ENCODE measurements at regions not wholly inside any gene's neighbourhood (a gene's known extent, or its start where the extent isn't known, plus 50 kb on each side); places are given as distances from the start of the nearest gene placed in this dataset.
"Not testable (repeated sequence)": the region's sequence is repeated elsewhere in the genome, so short reads cannot be mapped to it uniquely, and the experiment has no call there.

DNA sequence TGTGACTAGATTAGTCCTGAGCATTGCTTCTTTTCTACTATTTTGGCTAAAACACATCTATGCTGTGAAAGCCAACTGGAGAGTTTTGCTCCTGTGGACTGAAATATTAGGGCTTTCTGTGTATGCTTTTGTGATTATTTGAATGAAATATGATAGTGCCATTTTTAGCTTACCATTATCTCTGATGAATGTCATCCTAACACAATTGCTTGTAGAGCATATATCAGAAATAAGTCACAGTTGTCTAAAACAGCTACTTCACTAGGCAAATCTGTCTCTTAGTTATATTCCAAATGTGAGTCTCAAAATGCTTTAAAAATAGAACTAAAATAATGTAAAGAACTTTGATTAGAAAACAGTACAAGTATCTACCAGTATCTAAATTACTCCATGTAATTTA, 401.4 kb upstream of the PTCHD4 start:
- Histone ChIP-seq H3K9me3 (no peaks in the 10 kb centered on the region), H3K27me3 (no peaks in the 10 kb centered on the region), H3K27ac (no peak overlapping the region), H3K9ac (ENCODE audit: low read depth in 2 of 2, low read length in 2 of 2) (no peak overlapping the region), H3K4me3 (no peak overlapping the region), H3K4me1 (no peaks in the 10 kb centered on the region), H3K36me3 (no peaks in the 10 kb centered on the region)
- intact Hi-C loops (cut with DNase I), result no loop called here
- DNase-seq, result no peak
- TF ChIP-seq, protein P1, sequence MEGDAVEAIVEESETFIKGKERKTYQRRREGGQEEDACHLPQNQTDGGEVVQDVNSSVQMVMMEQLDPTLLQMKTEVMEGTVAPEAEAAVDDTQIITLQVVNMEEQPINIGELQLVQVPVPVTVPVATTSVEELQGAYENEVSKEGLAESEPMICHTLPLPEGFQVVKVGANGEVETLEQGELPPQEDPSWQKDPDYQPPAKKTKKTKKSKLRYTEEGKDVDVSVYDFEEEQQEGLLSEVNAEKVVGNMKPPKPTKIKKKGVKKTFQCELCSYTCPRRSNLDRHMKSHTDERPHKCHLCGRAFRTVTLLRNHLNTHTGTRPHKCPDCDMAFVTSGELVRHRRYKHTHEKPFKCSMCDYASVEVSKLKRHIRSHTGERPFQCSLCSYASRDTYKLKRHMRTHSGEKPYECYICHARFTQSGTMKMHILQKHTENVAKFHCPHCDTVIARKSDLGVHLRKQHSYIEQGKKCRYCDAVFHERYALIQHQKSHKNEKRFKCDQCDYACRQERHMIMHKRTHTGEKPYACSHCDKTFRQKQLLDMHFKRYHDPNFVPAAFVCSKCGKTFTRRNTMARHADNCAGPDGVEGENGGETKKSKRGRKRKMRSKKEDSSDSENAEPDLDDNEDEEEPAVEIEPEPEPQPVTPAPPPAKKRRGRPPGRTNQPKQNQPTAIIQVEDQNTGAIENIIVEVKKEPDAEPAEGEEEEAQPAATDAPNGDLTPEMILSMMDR (IDR thresholded peaks at IDR 0.05), result no peak

DNA sequence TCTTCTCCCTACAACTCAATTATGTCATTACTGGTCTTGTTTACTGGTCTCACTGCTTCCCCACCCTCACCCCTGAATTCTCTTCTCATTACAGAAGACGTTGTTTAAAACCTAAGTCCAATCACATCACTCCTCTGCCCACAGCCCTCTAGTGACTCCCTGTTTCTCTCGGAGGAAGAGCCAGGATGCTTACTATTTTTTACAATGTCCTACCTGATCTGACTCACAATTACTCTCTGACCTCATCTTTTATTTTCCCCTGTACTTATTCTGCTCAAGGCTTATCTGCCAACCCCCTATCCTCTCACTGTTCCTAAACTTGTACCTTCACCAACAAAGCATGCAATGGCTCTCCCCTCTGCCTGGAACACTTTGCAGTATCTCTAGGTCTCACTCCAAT, 400.4 kb upstream of the PTCHD4 start:
- no peak for DNase-seq
- TF ChIP-seq, protein P1 (IDR thresholded peaks at IDR 0.05), result no peak
- H3K27me3 ChIP-seq, result no peaks in the 10 kb centered on the region
- no peak overlapping the region for H3K9ac ChIP-seq (ENCODE audit: low read depth in 2 of 2, low read length in 2 of 2)
- no peak overlapping the region for H3K4me3 ChIP-seq
- no peaks in the 10 kb centered on the region for H3K4me1 ChIP-seq
- H3K9me3 ChIP-seq, result no peaks in the 10 kb centered on the region
- intact Hi-C loops (cut with DNase I), result no loop called here
- H3K36me3 ChIP-seq, result no peaks in the 10 kb centered on the region
- no peak overlapping the region for H3K27ac ChIP-seq

DNA sequence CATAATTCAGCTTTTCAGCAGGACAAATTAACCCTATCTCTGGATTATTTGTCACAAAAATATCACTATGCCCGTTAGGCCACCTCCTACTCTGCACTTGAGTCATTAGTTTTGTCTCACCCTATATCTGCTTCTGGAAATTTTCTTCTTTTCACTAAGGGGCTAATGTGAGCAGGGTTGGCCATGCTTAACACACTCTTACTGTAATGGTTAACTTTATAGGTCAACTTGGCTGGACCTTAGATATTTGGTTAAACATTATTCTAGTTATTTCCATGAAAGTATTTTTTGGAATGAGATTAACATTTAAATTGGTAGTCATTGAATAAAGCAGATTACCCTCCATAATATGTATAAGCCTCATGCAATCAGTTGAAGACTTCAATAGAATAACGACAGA, 394.6 kb upstream of the PTCHD4 start:
- H3K36me3 ChIP-seq, result no peaks in the 10 kb centered on the region
- no peak overlapping the region for H3K4me3 ChIP-seq
- H3K4me1 ChIP-seq, result no peaks in the 10 kb centered on the region
- TF ChIP-seq, protein P1 (IDR thresholded peaks at IDR 0.05), result no peak
- no peak overlapping the region for H3K27ac ChIP-seq
- no peak for DNase-seq
- no peaks in the 10 kb centered on the region for H3K27me3 ChIP-seq
- H3K9me3 ChIP-seq, result no peaks in the 10 kb centered on the region
- no peak overlapping the region for H3K9ac ChIP-seq (ENCODE audit: low read depth in 2 of 2, low read length in 2 of 2)
- intact Hi-C loops (cut with DNase I), result no loop called here

DNA sequence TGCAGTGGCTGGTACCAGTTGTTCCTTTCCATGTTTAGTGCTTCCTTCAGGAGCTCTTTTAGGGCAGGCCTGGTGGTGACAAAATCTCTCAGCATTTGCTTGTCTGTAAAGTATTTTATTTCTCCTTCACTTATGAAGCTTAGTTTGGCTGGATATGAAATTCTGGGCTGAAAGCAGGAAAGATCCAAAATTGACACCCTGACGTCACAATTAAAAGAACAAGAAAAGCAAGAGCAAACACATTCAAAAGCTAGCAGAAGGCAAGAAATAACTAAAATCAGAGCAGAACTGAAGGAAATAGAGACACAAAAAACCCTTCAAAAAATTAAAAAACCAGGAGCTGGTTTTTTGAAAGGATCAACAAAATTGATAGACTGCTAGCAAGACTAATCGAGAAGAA, 382.4 kb upstream of the PTCHD4 start:
- H3K36me3 ChIP-seq; H3K9ac ChIP-seq (ENCODE audit: low read depth in 2 of 2, low read length in 2 of 2); DNase-seq; H3K27me3 ChIP-seq; H3K9me3 ChIP-seq; H3K4me1 ChIP-seq; H3K27ac ChIP-seq; H3K4me3 ChIP-seq; intact Hi-C loops (cut with DNase I): not testable (repeated sequence)

DNA sequence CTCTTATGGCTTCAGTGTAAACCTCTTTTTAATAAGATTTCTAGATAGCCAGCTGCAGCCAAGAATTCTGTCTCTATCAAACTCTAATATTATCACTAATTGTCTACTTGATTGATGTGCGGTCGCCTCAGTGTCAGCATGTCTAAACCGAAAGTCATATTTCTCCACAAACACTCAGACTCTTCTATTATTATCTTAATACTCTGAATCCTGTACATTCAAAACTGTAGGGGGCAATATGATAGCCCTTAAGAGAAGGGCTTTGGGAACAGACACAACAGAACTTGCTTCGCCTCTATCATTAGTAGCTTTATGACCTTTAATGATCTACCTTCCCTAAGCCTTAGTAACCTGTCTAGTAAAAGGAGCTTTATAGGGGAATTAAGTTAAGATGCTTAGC, 379.7 kb upstream of the PTCHD4 start:
- H3K4me3 ChIP-seq, result no peak overlapping the region
- no peaks in the 10 kb centered on the region for H3K27me3 ChIP-seq
- H3K4me1 ChIP-seq, result no peaks in the 10 kb centered on the region
- H3K27ac ChIP-seq, result no peak overlapping the region
- H3K9ac ChIP-seq (ENCODE audit: low read depth in 2 of 2, low read length in 2 of 2), result no peak overlapping the region
- no peak for DNase-seq
- intact Hi-C loops (cut with DNase I), result no loop called here
- TF ChIP-seq, protein P1 (IDR thresholded peaks at IDR 0.05), result no peak
- no peaks in the 10 kb centered on the region for H3K36me3 ChIP-seq
- no peaks in the 10 kb centered on the region for H3K9me3 ChIP-seq

DNA sequence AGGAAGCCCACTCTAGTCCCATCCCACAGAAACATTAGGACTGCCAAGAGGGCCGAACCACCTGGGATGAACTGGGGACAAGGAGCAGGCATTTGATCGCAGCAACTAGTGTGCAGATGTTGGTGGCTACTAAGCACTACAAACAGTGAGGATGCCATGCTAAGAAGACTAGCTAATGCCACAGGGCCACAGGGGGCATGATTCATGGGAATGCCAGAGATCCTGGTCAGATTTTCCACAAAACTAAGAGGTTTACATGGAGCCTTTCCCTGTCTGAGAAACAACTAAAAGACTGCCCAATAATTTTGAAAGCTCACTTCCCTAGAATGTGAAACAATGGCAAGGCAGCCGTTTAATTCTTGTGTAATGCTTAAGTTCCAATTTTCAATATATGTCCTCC, 375.9 kb upstream of the PTCHD4 start:
- no peak overlapping the region for H3K9ac ChIP-seq (ENCODE audit: low read depth in 2 of 2, low read length in 2 of 2)
- no peaks in the 10 kb centered on the region for H3K4me1 ChIP-seq
- H3K4me3 ChIP-seq, result no peak overlapping the region
- DNase-seq, result no peak
- no peaks in the 10 kb centered on the region for H3K27me3 ChIP-seq
- no peak overlapping the region for H3K27ac ChIP-seq
- TF ChIP-seq, protein P1 (IDR thresholded peaks at IDR 0.05), result no peak
- intact Hi-C loops (cut with DNase I), result no loop called here
- H3K9me3 ChIP-seq, result no peaks in the 10 kb centered on the region
- H3K36me3 ChIP-seq, result no peaks in the 10 kb centered on the region

Measured in colonic mucosa (tissue), 4 donors.